Natural killer cell (primary cell): ENCODE measurements at regions not wholly inside any gene's neighbourhood (a gene's known extent, or its start where the extent isn't known, plus 50 kb on each side); places are given as distances from the start of the nearest gene placed in this dataset.

Source experiments
- ATAC-seq, 3 donors: fragments of 150-1000 bp in 2 of 3; fragments of 200-7000 bp in 1 of 3; cut with Tn5 transposase; 1 replicate in 1 of 3; 2 replicates in 2 of 3; pipeline ENCODE4 v1.10.0; 2021; ENCODE audit warnings: mild to moderate bottlenecking in 2 of 3, moderate library complexity in 2 of 3
- DNase-seq, 2 donors: peaks; one replicate each; pipeline versions ENCODE4 v3.0.0 to v3.0.0-alpha.2; 2013 to 2021; ENCODE audit warnings: mixed read lengths in 1 of 2
- H3K27ac ChIP-seq: one replicate; pipeline ENCODE4 v1.5.1; 2013; ENCODE audit warnings: mild to moderate bottlenecking, low read length
- H3K27me3 ChIP-seq: one replicate; pipeline ENCODE4 v1.6.1; 2013; ENCODE audit warnings: low read length; ENCODE audit not compliant: control insufficient read depth, insufficient read depth
- H3K36me3 ChIP-seq: one replicate; pipeline ENCODE4 v1.6.1; 2013; ENCODE audit warnings: low read length; ENCODE audit not compliant: control insufficient read depth, insufficient read depth
- H3K4me1 ChIP-seq: one replicate; pipeline ENCODE4 v1.6.1; 2013; ENCODE audit warnings: low read length; ENCODE audit not compliant: control insufficient read depth, insufficient read depth
- H3K4me3 ChIP-seq: one replicate; pipeline ENCODE4 v1.5.1; 2013; ENCODE audit warnings: low read length
- H3K9me3 ChIP-seq: one replicate; pipeline ENCODE4 v1.6.1; 2013; ENCODE audit warnings: low read length; ENCODE audit not compliant: control insufficient read depth, insufficient read depth
- H3K27ac Mint-ChIP-seq, 2 donors: one replicate each; pipeline ENCODE4 v1.8.0; 2022; ENCODE audit warnings: mild to moderate bottlenecking in 2 of 2, mixed read lengths in 2 of 2, moderate library complexity in 1 of 2
- H3K27me3 Mint-ChIP-seq, 2 donors: one replicate each; pipeline ENCODE4 v1.8.0; 2022; ENCODE audit warnings: low read depth in 2 of 2, mixed read lengths in 2 of 2
- H3K36me3 Mint-ChIP-seq: one replicate; pipeline ENCODE4 v1.8.0; 2022; ENCODE audit warnings: mixed read lengths
- H3K4me1 Mint-ChIP-seq, 2 donors: one replicate each; pipeline ENCODE4 v1.8.0; 2022; ENCODE audit warnings: mixed read lengths in 2 of 2
- H3K4me3 Mint-ChIP-seq: one replicate; pipeline ENCODE4 v1.8.0; 2022; ENCODE audit warnings: mild to moderate bottlenecking, moderate library complexity, mixed read lengths
- H3K9me3 Mint-ChIP-seq, 2 donors: one replicate each; pipeline ENCODE4 v1.8.0; 2022; ENCODE audit warnings: mixed read lengths in 2 of 2
- WGBS: methylation state at CpG from one replicate; pipeline ENCODE4 v1.1.7; 2013; ENCODE audit warnings: missing lambda C conversion rate; ENCODE audit not compliant: insufficient coverage; 5-methylcytosine and 5-hydroxymethylcytosine counted together
- intact Hi-C: fragments of 100-400 bp; cut with micrococcal nuclease; formaldehyde crosslinking; loops from one replicate; pipeline ENCODE4 v1.14.2; 2022
- TF ChIP-seq, protein P1 (sequence below): fragments of 200-600 bp; IDR thresholded peaks from one replicate; pipeline ENCODE4 v1.8.0; 2022; ENCODE audit warnings: antibody characterized with exemption

- Histone ChIP-seq H3K27ac (no peak overlapping the region), H3K4me1 (no peaks in the 10 kb centered on the region), H3K27me3 (no peaks in the 10 kb centered on the region), H3K9me3 (no peaks in the 10 kb centered on the region), H3K4me3 (no peak overlapping the region), H3K36me3 (no peaks in the 10 kb centered on the region)
- no peak overlapping the region for H3K4me3 Mint-ChIP-seq
- no peaks in the 10 kb centered on the region for H3K36me3 Mint-ChIP-seq
- TF ChIP-seq, protein P1, sequence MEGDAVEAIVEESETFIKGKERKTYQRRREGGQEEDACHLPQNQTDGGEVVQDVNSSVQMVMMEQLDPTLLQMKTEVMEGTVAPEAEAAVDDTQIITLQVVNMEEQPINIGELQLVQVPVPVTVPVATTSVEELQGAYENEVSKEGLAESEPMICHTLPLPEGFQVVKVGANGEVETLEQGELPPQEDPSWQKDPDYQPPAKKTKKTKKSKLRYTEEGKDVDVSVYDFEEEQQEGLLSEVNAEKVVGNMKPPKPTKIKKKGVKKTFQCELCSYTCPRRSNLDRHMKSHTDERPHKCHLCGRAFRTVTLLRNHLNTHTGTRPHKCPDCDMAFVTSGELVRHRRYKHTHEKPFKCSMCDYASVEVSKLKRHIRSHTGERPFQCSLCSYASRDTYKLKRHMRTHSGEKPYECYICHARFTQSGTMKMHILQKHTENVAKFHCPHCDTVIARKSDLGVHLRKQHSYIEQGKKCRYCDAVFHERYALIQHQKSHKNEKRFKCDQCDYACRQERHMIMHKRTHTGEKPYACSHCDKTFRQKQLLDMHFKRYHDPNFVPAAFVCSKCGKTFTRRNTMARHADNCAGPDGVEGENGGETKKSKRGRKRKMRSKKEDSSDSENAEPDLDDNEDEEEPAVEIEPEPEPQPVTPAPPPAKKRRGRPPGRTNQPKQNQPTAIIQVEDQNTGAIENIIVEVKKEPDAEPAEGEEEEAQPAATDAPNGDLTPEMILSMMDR = no peak
- intact Hi-C loops = no loop called here
- no peaks in the 10 kb centered on the region for H3K4me1 Mint-ChIP-seq
- ATAC-seq = no peak
- peaks cover 0 to 3% of the 10 kb centered on the region in 2 donors for H3K27me3 Mint-ChIP-seq
- DNase-seq = no peak
- WGBS = 80% methylated on average over 8 of the region's 8 CpGs
- peaks cover 4 to 5% of the 10 kb centered on the region in 2 donors for H3K9me3 Mint-ChIP-seq
- no peak overlapping the region for H3K27ac Mint-ChIP-seq
These were observed 240.7 kb downstream of the MAP2K6 start for GRCh38 chr17:69654981-69655855.

GRCh38 chr17:69655902-69656301, 241.4 kb downstream of the MAP2K6 start:
- Mint-ChIP-seq H3K27me3 (peaks cover 0 to 3% of the 10 kb centered on the region in 2 donors), H3K4me3 (no peak overlapping the region), H3K4me1 (no peaks in the 10 kb centered on the region), H3K9me3 (peaks cover 4 to 7% of the 10 kb centered on the region in 2 donors), H3K27ac (no peak overlapping the region), H3K36me3 (no peaks in the 10 kb centered on the region)
- TF ChIP-seq, protein P1 = no peak
- Histone ChIP-seq H3K36me3 (no peaks in the 10 kb centered on the region), H3K4me3 (no peak overlapping the region), H3K27me3 (no peaks in the 10 kb centered on the region), H3K27ac (no peak overlapping the region), H3K4me1 (no peaks in the 10 kb centered on the region), H3K9me3 (no peaks in the 10 kb centered on the region)
- ATAC-seq (no peak), DNase-seq (no peak)
- 95% methylated on average over 5 of the region's 5 CpGs for WGBS
- intact Hi-C loops = no loop called here

GRCh38 chr17:69669441-69670178, 255.1 kb downstream of the MAP2K6 start:
- TF ChIP-seq, protein P1 = no peak
- intact Hi-C loops = no loop called here
- 86% methylated on average over 7 of the region's 8 CpGs for WGBS
- Histone ChIP-seq H3K4me1 (no peaks in the 10 kb centered on the region), H3K9me3 (no peaks in the 10 kb centered on the region), H3K4me3 (no peak overlapping the region), H3K27ac (no peak overlapping the region), H3K27me3 (no peaks in the 10 kb centered on the region), H3K36me3 (no peaks in the 10 kb centered on the region)
- Mint-ChIP-seq H3K27ac (no peak overlapping the region), H3K27me3 (peaks cover 0 to 3% of the 10 kb centered on the region in 2 donors), H3K36me3 (no peaks in the 10 kb centered on the region), H3K4me3 (no peak overlapping the region), H3K9me3 (peaks cover 2 to 3% of the 10 kb centered on the region in 2 donors), H3K4me1 (no peaks in the 10 kb centered on the region)
- ATAC-seq = no peak
- DNase-seq = no peak
